ENCODE measurements at regions not wholly inside any gene's neighbourhood (a gene's known extent, or its start where the extent isn't known, plus 50 kb on each side); places are given as distances from the start of the nearest gene placed in this dataset.

DNA sequence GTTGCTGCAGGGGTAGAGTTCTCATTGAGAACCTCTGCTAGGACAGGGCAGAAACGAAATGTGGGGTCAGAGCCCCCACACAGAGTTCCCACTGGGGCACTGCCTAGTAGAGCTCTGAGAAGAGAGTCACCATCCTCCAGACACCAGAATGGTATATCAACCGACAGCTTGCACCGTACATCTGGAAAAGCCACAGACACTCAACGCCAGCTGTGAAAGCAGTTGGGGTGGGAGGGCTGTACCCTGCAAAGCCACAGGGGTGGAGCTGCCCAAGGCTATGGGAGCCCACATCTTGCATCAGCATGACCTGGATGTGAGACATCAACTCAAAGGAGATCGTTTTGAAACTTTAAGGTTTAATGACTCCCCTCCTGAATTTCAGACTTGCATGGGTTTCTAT lies 284.0 kb upstream of the DEPDC1 start:
- H3K9me3 ChIP-seq (ENCODE audit: control insufficient read depth, insufficient read depth, low read length) = no peaks in the 10 kb centered on the region; the same call in 1 of the 2 replicates
- H3K27me3 ChIP-seq (ENCODE audit: control insufficient read depth, insufficient read depth, low read length) = no peaks in the 10 kb centered on the region
- H3K9ac ChIP-seq (ENCODE audit: low read depth, low read length) = no peak overlapping the region
- H3K36me3 ChIP-seq (ENCODE audit: control insufficient read depth, insufficient read depth, low read length) = no peaks in the 10 kb centered on the region
- no peak overlapping the region for H3K4me3 ChIP-seq (ENCODE audit: low read depth, low read length)
- no peaks in the 10 kb centered on the region for H3K4me1 ChIP-seq (ENCODE audit: control insufficient read depth, insufficient read depth, low read length)
- H3K27ac ChIP-seq (ENCODE audit: low read depth, low read length) = no peak overlapping the region

DNA sequence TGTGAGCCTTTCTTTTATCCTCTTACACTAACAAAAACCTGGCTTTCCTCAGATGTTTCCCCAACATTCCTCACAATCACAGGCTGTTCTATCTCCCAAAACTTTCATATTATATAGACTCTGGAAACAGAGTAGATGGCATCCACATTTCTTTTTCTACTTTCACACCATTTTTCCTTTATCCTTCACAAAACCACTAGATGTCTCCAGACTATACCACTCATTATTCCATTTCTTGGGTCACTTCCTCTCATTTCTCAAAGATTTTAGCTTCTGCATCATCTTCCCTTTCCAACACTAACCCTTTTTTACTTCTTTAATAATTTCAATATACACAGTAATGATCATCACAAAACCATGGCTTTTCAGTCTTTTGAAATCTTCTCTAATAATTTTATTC lies 286.0 kb upstream of the DEPDC1 start:
- H3K4me3 ChIP-seq (ENCODE audit: low read depth, low read length) = no peak overlapping the region
- no peaks in the 10 kb centered on the region for H3K27me3 ChIP-seq (ENCODE audit: control insufficient read depth, insufficient read depth, low read length)
- H3K36me3 ChIP-seq (ENCODE audit: control insufficient read depth, insufficient read depth, low read length) = no peaks in the 10 kb centered on the region
- no peak overlapping the region for H3K9ac ChIP-seq (ENCODE audit: low read depth, low read length)
- no peaks in the 10 kb centered on the region; the same call in 1 of the 2 replicates for H3K9me3 ChIP-seq (ENCODE audit: control insufficient read depth, insufficient read depth, low read length)
- no peaks in the 10 kb centered on the region for H3K4me1 ChIP-seq (ENCODE audit: control insufficient read depth, insufficient read depth, low read length)
- no peak overlapping the region for H3K27ac ChIP-seq (ENCODE audit: low read depth, low read length)

DNA sequence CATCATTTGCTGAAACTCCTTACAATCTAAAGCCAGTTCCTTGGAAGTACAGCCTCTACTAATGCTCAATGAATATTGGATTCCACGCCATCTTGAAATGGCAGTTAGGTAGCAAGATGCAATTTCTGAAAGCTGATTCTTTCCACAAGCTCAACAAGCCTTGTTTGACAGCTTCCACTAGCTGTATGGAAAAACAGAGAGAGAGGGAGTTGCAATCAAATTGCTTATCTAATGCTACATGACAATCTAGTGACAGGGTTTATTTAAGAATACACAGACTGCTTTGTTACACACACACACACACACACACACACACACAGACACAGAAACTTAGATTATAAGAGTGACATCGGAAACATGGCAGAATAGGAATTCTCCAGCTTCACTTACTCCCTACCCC lies 288.4 kb upstream of the DEPDC1 start:
- H3K9me3 ChIP-seq (ENCODE audit: control insufficient read depth, insufficient read depth, low read length) = no peaks in the 10 kb centered on the region; the same call in 1 of the 2 replicates
- no peaks in the 10 kb centered on the region for H3K36me3 ChIP-seq (ENCODE audit: control insufficient read depth, insufficient read depth, low read length)
- H3K4me1 ChIP-seq (ENCODE audit: control insufficient read depth, insufficient read depth, low read length) = no peaks in the 10 kb centered on the region
- H3K27me3 ChIP-seq (ENCODE audit: control insufficient read depth, insufficient read depth, low read length) = no peaks in the 10 kb centered on the region
- no peak overlapping the region for H3K9ac ChIP-seq (ENCODE audit: low read depth, low read length)
- no peak overlapping the region for H3K4me3 ChIP-seq (ENCODE audit: low read depth, low read length)
- no peak overlapping the region for H3K27ac ChIP-seq (ENCODE audit: low read depth, low read length)

DNA sequence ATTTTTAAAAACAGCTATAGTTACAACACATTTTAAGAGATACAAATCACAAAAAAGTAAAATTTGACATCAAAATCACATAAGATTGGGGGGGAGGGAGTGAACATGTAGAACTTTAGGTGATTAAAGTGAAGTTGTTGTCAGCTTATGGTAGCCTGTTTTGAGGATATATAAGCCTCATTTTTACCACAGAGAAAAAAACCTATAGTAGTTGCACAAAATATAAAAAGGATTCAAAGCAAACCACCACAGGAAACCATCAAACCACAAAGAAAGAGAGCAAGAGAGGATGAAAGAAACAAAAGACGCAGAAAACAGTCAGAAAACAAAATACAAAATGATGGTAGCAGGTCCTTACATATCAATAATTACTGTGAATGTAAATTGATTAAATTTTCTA lies 291.9 kb upstream of the DEPDC1 start:
- H3K9me3 ChIP-seq (ENCODE audit: control insufficient read depth, insufficient read depth, low read length) = no peaks in the 10 kb centered on the region
- no peak overlapping the region for H3K9ac ChIP-seq (ENCODE audit: low read depth, low read length)
- H3K27me3 ChIP-seq (ENCODE audit: control insufficient read depth, insufficient read depth, low read length) = no peaks in the 10 kb centered on the region
- no peak overlapping the region for H3K4me3 ChIP-seq (ENCODE audit: low read depth, low read length)
- no peaks in the 10 kb centered on the region for H3K4me1 ChIP-seq (ENCODE audit: control insufficient read depth, insufficient read depth, low read length)
- H3K27ac ChIP-seq (ENCODE audit: low read depth, low read length) = no peak overlapping the region
- no peaks in the 10 kb centered on the region for H3K36me3 ChIP-seq (ENCODE audit: control insufficient read depth, insufficient read depth, low read length)

DNA sequence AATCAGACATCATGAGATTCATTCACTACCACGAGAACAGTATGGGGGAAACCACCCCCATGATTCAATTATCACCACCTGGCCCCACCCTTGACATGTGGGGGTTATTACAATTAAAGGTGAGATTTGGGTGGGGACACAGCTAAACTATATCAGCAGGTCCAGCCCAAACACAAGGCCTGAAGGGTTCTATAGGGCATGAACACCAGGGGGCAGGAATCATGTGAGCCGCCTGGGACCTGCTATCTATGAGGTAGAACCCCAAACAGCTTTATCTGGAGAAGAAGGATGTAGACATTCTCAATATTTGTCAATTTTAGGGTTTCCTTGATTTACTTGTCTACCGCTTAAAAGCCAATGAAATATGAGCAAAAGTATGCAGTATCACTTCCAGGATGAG lies 294.9 kb upstream of the DEPDC1 start:
- no peak overlapping the region for H3K9ac ChIP-seq (ENCODE audit: low read depth, low read length)
- H3K4me3 ChIP-seq (ENCODE audit: low read depth, low read length) = no peak overlapping the region
- H3K27me3 ChIP-seq (ENCODE audit: control insufficient read depth, insufficient read depth, low read length) = no peaks in the 10 kb centered on the region
- no peak overlapping the region for H3K27ac ChIP-seq (ENCODE audit: low read depth, low read length)
- H3K36me3 ChIP-seq (ENCODE audit: control insufficient read depth, insufficient read depth, low read length) = no peaks in the 10 kb centered on the region
- no peaks in the 10 kb centered on the region for H3K9me3 ChIP-seq (ENCODE audit: control insufficient read depth, insufficient read depth, low read length)
- no peaks in the 10 kb centered on the region for H3K4me1 ChIP-seq (ENCODE audit: control insufficient read depth, insufficient read depth, low read length)

DNA sequence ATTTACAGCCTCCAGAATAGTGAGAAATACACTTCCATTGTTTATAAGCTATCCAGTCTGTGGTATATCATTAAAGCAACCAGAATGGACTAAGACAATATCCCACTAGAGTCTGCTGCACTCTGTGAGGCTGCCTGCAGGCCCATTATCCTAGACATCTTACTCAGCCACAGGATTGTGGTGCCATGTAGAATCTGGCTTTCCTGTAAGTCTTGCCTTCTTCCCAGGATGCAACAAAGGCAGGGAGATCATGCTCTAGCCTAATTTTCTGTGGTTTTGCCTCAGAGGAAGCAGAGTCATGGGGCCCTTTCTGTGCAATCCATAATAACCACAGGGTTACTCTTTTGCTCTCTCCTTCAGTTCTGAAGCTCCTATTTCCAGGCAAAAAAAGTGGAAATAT lies 299.1 kb upstream of the DEPDC1 start:
- no peak overlapping the region for H3K27ac ChIP-seq (ENCODE audit: low read depth, low read length)
- H3K27me3 ChIP-seq (ENCODE audit: control insufficient read depth, insufficient read depth, low read length) = no peaks in the 10 kb centered on the region
- no peaks in the 10 kb centered on the region for H3K4me1 ChIP-seq (ENCODE audit: control insufficient read depth, insufficient read depth, low read length)
- H3K9me3 ChIP-seq (ENCODE audit: control insufficient read depth, insufficient read depth, low read length) = no peaks in the 10 kb centered on the region
- no peak overlapping the region for H3K4me3 ChIP-seq (ENCODE audit: low read depth, low read length)
- H3K36me3 ChIP-seq (ENCODE audit: control insufficient read depth, insufficient read depth, low read length) = no peaks in the 10 kb centered on the region
- H3K9ac ChIP-seq (ENCODE audit: low read depth, low read length) = no peak overlapping the region

DNA sequence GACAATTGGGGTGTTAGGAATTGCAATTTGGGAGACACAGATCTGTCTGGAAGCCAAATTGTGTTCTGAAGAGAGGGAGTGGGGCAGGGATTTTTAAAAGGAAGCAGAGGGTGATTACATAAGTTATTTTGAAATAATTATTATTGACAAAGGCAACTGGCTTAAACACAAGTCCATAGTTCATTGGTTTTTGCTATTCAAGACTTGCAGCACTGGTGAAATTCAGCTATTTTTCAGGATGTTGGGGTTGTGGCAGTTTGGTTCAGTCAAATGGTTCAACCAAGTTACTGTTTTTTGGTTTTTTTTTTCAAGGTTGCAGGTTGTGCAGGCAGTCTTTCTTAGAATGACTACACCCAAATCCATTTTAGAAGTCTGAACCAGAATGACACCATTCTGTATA lies 300.0 kb upstream of the DEPDC1 start:
- Histone ChIP-seq H3K4me1 (ENCODE audit: control insufficient read depth, insufficient read depth, low read length) (no peaks in the 10 kb centered on the region), H3K9me3 (ENCODE audit: control insufficient read depth, insufficient read depth, low read length) (no peaks in the 10 kb centered on the region), H3K4me3 (ENCODE audit: low read depth, low read length) (no peak overlapping the region), H3K9ac (ENCODE audit: low read depth, low read length) (no peak overlapping the region), H3K27ac (ENCODE audit: low read depth, low read length) (no peak overlapping the region), H3K27me3 (ENCODE audit: control insufficient read depth, insufficient read depth, low read length) (no peaks in the 10 kb centered on the region), H3K36me3 (ENCODE audit: control insufficient read depth, insufficient read depth, low read length) (no peaks in the 10 kb centered on the region)

DNA sequence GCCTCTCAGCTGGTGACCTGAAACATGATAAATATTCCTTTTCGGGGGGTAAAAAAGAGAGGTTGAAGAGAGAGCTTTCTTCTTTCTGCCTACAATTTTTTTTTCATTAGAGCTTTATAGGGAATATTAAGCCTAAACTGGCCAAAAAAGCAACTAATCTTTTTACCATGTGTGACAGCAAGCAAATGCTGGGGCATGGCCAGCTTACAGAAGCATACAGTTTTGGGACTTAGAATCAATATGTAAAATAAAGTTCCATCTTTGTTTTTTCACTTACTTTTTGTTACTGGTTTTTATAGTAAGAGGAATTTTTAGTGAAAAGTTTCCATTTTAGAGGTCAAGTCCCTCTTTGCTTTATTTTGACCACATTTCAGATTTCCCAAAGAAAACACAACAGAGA lies 301.2 kb upstream of the DEPDC1 start:
- H3K4me1 ChIP-seq (ENCODE audit: control insufficient read depth, insufficient read depth, low read length) = no peaks in the 10 kb centered on the region
- H3K36me3 ChIP-seq (ENCODE audit: control insufficient read depth, insufficient read depth, low read length) = no peaks in the 10 kb centered on the region
- H3K9me3 ChIP-seq (ENCODE audit: control insufficient read depth, insufficient read depth, low read length) = no peaks in the 10 kb centered on the region
- H3K9ac ChIP-seq (ENCODE audit: low read depth, low read length) = no peak overlapping the region
- no peak overlapping the region for H3K4me3 ChIP-seq (ENCODE audit: low read depth, low read length)
- H3K27ac ChIP-seq (ENCODE audit: low read depth, low read length) = no peak overlapping the region
- H3K27me3 ChIP-seq (ENCODE audit: control insufficient read depth, insufficient read depth, low read length) = no peaks in the 10 kb centered on the region

DNA sequence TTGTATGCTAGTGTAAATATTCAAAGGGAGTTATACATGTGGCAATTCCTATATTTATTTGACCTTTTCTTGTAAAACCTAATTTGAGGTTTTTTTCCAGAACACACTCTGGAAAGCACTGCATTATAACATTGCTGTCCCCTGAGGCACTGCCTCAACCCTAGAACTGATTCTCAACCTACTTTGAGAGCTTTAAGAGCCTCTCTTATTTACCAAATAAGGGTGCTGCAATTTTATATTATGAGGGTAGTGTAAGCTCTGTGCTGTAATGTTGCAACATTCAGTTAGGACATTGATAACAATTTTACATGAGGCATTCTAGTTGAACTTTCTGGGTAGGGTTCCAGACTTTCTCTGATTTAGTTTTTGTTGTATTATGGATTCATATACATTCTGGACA lies 302.2 kb upstream of the DEPDC1 start:
- H3K27ac ChIP-seq (ENCODE audit: low read depth, low read length) = no peak overlapping the region
- H3K9ac ChIP-seq (ENCODE audit: low read depth, low read length) = no peak overlapping the region
- H3K36me3 ChIP-seq (ENCODE audit: control insufficient read depth, insufficient read depth, low read length) = no peaks in the 10 kb centered on the region
- H3K27me3 ChIP-seq (ENCODE audit: control insufficient read depth, insufficient read depth, low read length) = no peaks in the 10 kb centered on the region
- H3K4me1 ChIP-seq (ENCODE audit: control insufficient read depth, insufficient read depth, low read length) = no peaks in the 10 kb centered on the region
- no peaks in the 10 kb centered on the region for H3K9me3 ChIP-seq (ENCODE audit: control insufficient read depth, insufficient read depth, low read length)
- no peak overlapping the region for H3K4me3 ChIP-seq (ENCODE audit: low read depth, low read length)

DNA sequence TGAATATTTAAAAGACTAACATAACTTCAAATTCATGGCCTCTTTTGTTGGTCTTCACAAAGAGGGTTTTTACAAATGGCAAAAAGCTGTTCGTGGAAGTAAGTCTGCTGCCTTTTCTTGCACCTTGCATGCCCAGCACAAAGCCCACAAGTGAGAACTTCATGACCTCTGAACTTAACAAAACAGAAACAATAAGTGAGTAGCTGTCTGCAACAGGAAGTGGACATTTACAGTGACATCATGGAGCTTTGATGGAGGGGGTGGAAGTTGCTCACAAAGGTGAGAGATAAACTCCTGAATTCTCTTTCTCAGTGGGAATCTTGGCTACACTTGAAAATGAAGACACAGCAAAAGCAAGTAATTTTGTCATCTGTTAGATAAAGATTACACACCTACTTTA lies 303.3 kb upstream of the DEPDC1 start:
- Histone ChIP-seq H3K9ac (ENCODE audit: low read depth, low read length) (no peak overlapping the region), H3K27me3 (ENCODE audit: control insufficient read depth, insufficient read depth, low read length) (no peaks in the 10 kb centered on the region), H3K36me3 (ENCODE audit: control insufficient read depth, insufficient read depth, low read length) (no peaks in the 10 kb centered on the region), H3K4me3 (ENCODE audit: low read depth, low read length) (no peak overlapping the region), H3K4me1 (ENCODE audit: control insufficient read depth, insufficient read depth, low read length) (no peaks in the 10 kb centered on the region), H3K27ac (ENCODE audit: low read depth, low read length) (no peak overlapping the region), H3K9me3 (ENCODE audit: control insufficient read depth, insufficient read depth, low read length) (no peaks in the 10 kb centered on the region)

DNA sequence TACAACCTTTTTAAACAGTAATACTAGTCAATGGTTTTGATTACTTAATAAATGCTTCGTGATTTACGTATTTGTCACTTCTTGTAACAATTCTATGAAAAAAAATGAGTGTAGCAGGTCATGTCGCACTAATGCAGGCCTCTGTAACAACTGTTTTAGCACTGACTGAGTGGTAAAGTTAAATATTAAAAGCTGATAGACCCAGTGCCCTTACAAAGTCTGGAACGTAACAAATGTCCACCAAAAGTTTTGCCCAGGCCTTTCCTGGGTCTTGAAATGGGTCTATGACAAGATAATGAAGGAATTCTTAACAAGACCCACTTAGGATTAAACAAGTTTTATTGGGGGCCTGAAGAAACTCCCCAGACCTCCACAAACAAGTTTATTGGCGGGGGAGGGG lies 304.6 kb upstream of the DEPDC1 start:
- no peaks in the 10 kb centered on the region for H3K9me3 ChIP-seq (ENCODE audit: control insufficient read depth, insufficient read depth, low read length)
- no peak overlapping the region for H3K9ac ChIP-seq (ENCODE audit: low read depth, low read length)
- H3K27ac ChIP-seq (ENCODE audit: low read depth, low read length) = no peak overlapping the region
- no peaks in the 10 kb centered on the region for H3K27me3 ChIP-seq (ENCODE audit: control insufficient read depth, insufficient read depth, low read length)
- no peaks in the 10 kb centered on the region for H3K4me1 ChIP-seq (ENCODE audit: control insufficient read depth, insufficient read depth, low read length)
- H3K36me3 ChIP-seq (ENCODE audit: control insufficient read depth, insufficient read depth, low read length) = no peaks in the 10 kb centered on the region
- no peak overlapping the region for H3K4me3 ChIP-seq (ENCODE audit: low read depth, low read length)

DNA sequence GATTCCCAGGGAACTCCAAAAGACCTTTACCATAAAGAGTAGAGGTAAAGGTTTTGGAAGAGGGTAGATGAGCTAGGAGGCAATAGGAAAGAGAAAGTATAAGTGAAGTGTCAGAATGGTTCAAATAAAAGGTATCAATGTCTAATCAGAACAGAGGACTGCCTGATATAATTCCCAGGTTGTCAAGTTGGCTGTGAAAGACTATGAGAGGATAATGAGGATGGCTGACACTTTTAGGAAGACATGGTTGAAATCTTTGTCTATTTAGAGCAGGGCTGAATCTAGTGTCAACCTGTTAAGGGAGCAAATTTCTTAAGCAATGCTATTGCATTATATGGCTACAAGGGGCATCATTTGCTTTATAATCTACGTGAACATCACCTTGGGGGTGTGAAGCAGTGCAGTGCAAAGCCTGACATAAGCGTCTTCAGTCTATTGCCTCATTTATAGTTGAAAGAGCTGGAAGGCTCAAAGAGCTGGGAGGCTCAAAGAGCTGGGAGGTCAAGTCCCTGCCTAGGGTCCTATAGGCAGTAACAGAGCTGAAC lies 308.3 kb upstream of the DEPDC1 start:
- H3K4me3 ChIP-seq (ENCODE audit: low read depth, low read length) = no peak overlapping the region
- no peaks in the 10 kb centered on the region for H3K36me3 ChIP-seq (ENCODE audit: control insufficient read depth, insufficient read depth, low read length)
- H3K9ac ChIP-seq (ENCODE audit: low read depth, low read length) = no peak overlapping the region
- H3K27me3 ChIP-seq (ENCODE audit: control insufficient read depth, insufficient read depth, low read length) = no peaks in the 10 kb centered on the region
- H3K27ac ChIP-seq (ENCODE audit: low read depth, low read length) = no peak overlapping the region
- no peaks in the 10 kb centered on the region for H3K9me3 ChIP-seq (ENCODE audit: control insufficient read depth, insufficient read depth, low read length)
- H3K4me1 ChIP-seq (ENCODE audit: control insufficient read depth, insufficient read depth, low read length) = no peaks in the 10 kb centered on the region

Measured in HUES48 (cell line).